CD4-positive, alpha-beta T cell treated with Interleukin-6 for 4 hours (primary cell): ENCODE measurements at regions not wholly inside any gene's neighbourhood (a gene's known extent, or its start where the extent isn't known, plus 50 kb on each side); places are given as distances from the start of the nearest gene placed in this dataset.

Source experiments
- DNase-seq: peaks from one replicate; pipeline ENCODE4 v3.0.0-alpha.2; 2020; ENCODE audit warnings: mixed read lengths

DNA sequence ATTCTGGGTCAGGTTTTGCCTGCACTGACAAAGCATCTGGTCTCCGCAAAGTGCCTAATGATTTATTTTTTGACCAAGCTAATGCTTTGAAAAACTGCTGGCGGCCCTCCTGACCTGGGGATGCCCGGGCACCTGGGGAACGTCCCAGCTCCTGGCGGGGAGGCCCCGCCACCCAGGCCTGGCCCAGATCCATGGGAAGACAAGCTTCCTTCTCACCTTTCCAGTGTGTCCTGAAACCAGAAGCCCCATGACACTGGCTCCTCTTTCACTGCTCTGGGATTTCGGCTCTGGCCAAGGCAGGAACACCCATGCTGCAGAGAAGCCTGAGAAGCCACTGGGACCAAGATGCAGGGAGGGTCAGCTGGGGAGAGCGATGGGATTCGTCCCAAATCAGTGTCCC lies 144.1 kb downstream of the SEC61B start:
- DNase-seq = no peak

DNA sequence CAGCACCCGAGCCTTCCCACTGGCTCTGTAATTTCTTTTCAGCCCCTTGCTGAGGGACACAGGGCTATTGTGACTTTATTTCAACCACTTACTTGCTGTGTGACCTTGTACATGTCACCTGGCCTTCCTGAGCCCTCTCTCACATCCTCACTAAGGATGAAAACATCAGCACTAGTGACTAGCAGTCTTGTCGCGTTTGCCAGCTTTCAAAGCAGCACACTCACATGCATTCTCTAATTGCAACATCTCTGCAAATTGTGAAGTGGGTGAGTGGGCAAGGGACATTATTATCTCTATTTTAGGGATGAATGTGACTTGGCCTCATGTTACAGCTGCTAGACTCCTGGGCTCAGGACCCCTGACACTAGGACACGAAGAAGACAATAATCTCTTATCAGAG lies 144.5 kb downstream of the SEC61B start:
- no peak for DNase-seq

- DNase-seq = no peak
Measured at GRCh38 chr9:99368341-99369326, 146.6 kb downstream of the SEC61B start.

- DNase-seq = no peak
Measured at GRCh38 chr9:99369327-99369722, 147.2 kb downstream of the SEC61B start.

DNA sequence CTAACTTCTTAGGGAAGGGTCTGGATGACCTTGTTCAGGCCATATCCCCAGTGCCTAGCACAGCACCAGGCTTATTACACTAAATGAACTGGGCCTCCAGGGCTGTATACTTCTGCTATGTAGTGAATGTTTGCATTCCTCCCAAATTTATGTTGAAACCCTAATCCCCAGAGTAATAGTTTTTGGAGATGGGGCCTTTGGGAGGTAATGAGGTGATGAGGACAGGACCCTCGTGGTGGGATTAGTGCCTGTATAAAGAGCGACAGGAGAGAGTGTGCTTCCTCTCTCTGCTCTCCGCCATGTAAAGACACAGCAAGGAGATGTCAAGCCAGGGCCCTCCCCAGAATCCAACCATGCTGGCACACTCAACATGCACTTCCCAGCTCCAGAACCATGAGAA lies 148.3 kb downstream of the SEC61B start:
- DNase-seq = no peak

DNA sequence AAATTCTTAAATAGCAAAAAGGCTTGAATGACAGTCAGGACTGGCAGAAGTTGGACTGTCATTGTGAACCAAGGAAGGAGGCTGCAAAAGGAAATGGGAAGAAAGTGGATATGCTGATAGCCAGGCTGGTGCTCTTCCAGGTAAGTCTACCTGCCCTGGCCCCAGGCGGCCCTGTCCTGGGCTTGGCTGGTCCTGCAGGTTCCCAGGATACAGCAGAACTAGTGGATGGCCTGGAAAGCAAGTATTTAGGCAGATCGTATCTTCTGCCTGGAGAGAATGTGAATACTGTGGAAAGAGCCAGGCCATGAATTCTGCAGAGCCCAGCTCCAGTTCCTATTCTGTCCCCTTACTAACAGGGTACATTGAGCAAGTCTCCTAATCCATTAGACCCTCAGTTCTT lies 149.3 kb downstream of the SEC61B start:
- no peak for DNase-seq

GRCh38 chr9:99373912-99374311 lies 151.8 kb downstream of the SEC61B start:
- no peak for DNase-seq

DNA sequence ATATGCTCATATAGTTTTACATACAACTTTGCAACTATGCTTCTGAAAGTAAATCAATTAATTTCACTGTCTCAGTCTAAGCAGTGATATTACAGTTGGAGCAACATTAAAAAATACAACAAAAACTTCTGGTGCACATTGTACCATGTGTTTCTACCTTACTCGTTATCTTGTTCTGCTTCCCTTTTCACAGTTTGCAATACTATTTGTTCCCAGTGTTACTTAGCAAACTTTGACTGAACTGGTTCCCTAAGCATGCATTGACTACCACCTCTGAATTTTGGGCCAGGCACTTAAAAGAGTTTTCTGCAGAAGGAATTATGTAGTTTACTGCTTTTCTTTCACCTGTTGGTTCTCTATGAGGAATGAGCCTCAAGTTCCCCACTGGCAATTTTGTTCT lies 152.7 kb downstream of the SEC61B start:
- no peak for DNase-seq

DNA sequence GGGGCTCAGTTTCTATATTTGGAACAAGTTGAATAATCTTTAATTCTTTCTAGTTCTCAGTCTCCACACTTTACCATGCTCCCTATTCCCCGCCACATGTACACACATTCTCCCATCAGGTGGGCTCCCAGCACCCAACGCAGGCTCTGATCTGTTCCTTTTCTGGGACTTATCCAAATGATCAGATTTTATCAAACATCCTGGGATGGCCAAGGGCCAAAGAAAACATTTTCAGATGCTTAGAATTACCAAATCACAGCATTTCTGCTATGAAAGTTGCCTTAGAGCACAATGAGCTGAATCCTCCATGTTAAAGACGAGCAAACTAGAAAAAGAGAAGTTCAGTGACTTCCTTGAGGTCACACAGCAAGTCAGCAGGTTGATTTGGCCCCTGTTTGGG lies 153.4 kb downstream of the SEC61B start:
- DNase-seq = no peak

DNA sequence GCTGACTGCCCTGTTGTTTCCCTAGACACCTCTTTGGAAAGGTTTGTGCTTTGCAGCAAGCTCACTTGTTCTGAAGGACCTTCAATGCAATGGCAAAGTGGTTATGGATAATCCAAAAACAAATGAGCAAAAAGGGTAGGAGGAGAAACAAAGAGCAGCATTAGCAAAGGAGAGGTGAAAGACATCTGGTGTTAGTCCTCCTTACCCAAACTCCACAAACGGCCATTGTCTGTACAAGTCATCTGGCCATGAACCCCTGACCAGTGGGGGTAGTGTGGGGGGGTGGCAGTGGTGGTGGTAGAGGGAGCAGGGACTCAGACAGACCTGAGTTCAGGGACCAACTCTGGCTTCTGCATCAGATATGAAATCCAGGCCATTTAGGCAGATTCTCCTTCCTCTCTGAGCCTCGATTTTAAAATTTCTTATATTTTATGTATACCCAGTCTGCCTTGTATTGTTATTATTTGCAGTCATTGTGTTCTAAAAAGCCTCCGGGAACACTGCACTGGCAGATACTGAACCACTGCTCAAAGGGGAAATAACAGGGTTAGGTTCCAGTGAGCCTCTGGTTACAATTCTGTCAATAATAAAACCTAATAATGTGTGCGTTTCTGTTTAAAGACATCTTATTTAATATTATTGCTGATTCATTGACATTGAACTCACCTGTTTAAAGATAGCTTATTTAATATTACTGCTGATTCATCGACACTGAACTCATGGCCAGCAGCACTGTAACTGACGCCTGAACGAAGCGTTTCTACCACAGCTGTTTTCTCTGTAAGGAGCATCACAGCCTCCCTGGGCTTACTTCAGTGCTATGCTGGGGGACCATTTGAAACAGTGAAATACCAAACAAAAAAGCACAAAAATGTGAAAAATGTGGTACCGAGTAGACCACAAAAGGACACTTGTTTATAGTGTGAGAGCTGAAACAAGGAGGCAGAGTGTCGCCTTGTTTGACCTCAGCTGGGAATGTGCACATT lies 156.0 kb downstream of the SEC61B start:
- no peak for DNase-seq

GRCh38 chr9:99383536-99383935 lies 161.5 kb downstream of the SEC61B start:
- DNase-seq = no peak

- DNase-seq = no peak
Measured at GRCh38 chr9:99385215-99385614, 163.1 kb downstream of the SEC61B start.

GRCh38 chr9:99385814-99386279 lies 163.8 kb downstream of the SEC61B start:
- DNase-seq = no peak

DNA sequence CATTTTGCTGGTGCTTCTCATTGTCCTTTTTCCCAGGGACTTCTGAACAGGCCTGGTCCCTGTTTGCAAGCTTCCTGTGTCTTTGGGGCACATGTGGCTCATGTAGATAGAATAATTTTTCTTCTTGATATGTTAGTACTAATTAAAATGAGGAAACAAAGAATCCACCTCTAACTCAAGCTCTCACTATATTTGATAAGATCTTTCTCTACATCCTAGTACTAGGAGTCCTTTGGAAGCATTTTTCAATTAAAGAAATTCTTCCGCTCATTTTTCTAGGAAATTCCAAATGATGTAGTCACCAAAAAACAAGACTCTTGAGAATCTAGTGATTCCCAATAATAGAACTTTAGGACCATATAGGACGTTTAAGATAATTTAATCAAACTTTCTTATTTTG lies 165.3 kb downstream of the SEC61B start:
- DNase-seq = no peak

GRCh38 chr9:99389087-99390033 lies 167.3 kb downstream of the SEC61B start:
- no peak for DNase-seq

GRCh38 chr9:99391937-99392594 lies 170.0 kb downstream of the SEC61B start:
- DNase-seq = no peak

- DNase-seq = no peak
Measured at GRCh38 chr9:99392986-99393385, 170.9 kb downstream of the SEC61B start.

DNA sequence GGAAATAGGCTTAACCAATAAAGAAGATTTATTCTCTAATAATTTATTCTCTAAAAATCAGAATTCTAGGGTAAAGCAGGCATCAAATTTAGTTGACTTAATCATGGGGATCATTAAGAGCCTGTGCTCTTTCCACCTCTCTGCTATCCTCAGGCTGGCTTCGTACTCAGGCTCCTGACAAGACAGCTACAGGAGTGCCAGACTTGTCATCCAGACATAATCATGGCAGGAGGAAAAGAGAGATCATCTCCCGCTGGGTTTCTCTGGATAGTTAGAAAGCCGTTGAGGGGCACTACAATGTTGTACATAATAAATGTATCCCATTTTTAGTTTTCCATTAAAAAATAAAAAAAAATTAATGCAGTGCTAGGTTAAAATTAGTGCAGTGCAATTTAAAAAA lies 171.9 kb downstream of the SEC61B start:
- DNase-seq = no peak

DNA sequence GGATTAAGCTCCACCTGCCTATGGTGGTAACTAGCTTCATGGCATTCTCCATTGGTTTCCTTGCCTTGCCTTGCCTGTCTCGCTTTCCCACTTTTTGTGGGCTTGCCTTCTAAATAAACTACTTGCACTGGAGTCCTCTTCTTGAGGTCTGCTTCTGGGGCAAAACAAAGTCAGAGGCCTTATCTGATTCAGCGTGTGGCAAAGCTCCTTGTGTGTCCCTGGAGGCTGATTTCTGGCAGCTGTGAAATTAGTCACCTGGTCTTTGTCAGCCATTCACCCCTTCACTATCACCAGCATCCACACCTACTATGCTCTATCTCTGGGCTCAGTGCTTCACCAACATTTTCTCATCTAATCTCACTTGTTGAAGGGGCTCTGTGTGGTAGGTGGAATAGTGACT lies 176.2 kb downstream of the SEC61B start:
- no peak for DNase-seq

GRCh38 chr9:99399474-99399873 lies 177.4 kb downstream of the SEC61B start:
- DNase-seq = no peak

GRCh38 chr9:99400184-99400731 lies 178.2 kb downstream of the SEC61B start:
- DNase-seq = no peak
